Astrocyte (in vitro differentiated cells and primary cell): ENCODE measurements at regions not wholly inside any gene's neighbourhood (a gene's known extent, or its start where the extent isn't known, plus 50 kb on each side); places are given as distances from the start of the nearest gene placed in this dataset.

ENCODE experiments used
- DNase-seq: peaks from one replicate; pipeline ENCODE4 v3.0.0-alpha.2; 2010; ENCODE audit warnings: low read depth
- FAIRE-seq: peaks from 2 replicates; lab custom pipeline; 2011; peaks lifted over from hg19 to GRCh38; lab: Jason Lieb, UNC
- H2AFZ ChIP-seq: 2 replicates; pipeline ENCODE4 v1.6.0; 2012; ENCODE audit warnings: low read depth, low read length, inconsistent platforms
- H3K27ac ChIP-seq: 2 replicates; pipeline ENCODE4 v1.5.1; 2011; ENCODE audit warnings: low read depth, low read length, inconsistent platforms
- H3K27me3 ChIP-seq: 2 replicates; pipeline ENCODE4 v1.6.0; 2011; ENCODE audit warnings: low read length, inconsistent platforms; ENCODE audit not compliant: insufficient read depth
- H3K36me3 ChIP-seq: 2 replicates; pipeline ENCODE4 v1.5.1; 2011; ENCODE audit warnings: low read length, inconsistent platforms; ENCODE audit not compliant: insufficient read depth
- H3K4me1 ChIP-seq: 2 replicates; pipeline ENCODE4 v1.5.1; 2011; ENCODE audit warnings: low read length, inconsistent platforms; ENCODE audit not compliant: insufficient read depth
- H3K4me2 ChIP-seq: 2 replicates; pipeline ENCODE4 v1.6.0; 2012; ENCODE audit warnings: low read length, inconsistent platforms
- H3K4me3 ChIP-seq: 2 replicates; pipeline ENCODE4 v1.5.1; 2011; ENCODE audit warnings: low read depth, mild to moderate bottlenecking, low read length, inconsistent platforms; ENCODE audit not compliant: insufficient read depth
- H3K79me2 ChIP-seq: 2 replicates; pipeline ENCODE4 v1.6.0; 2012; ENCODE audit warnings: mild to moderate bottlenecking, low read length, inconsistent platforms; ENCODE audit not compliant: insufficient read depth
- H3K9ac ChIP-seq: 2 replicates; pipeline ENCODE4 v1.6.0; 2012; ENCODE audit warnings: mild to moderate bottlenecking, low read length, inconsistent platforms
- H3K9me3 ChIP-seq: 2 replicates; pipeline ENCODE4 v1.5.1; 2012; ENCODE audit warnings: low read depth, mild to moderate bottlenecking, low read length, inconsistent platforms; ENCODE audit not compliant: insufficient read depth
- H4K20me1 ChIP-seq: 2 replicates; pipeline ENCODE4 v1.6.0; 2012; ENCODE audit warnings: low read length, inconsistent platforms; ENCODE audit not compliant: insufficient read depth
- H3K27ac Mint-ChIP-seq: one replicate; pipeline ENCODE4 v1.8.0; 2021; ENCODE audit warnings: mild to moderate bottlenecking, mixed read lengths; ENCODE audit not compliant: unreplicated experiment
- H3K27me3 Mint-ChIP-seq: one replicate; pipeline ENCODE4 v1.8.0; 2021; ENCODE audit warnings: low read depth, mixed read lengths; ENCODE audit not compliant: unreplicated experiment
- H3K36me3 Mint-ChIP-seq: one replicate; pipeline ENCODE4 v1.8.0; 2021; ENCODE audit warnings: low read depth, mixed read lengths; ENCODE audit not compliant: unreplicated experiment
- H3K4me1 Mint-ChIP-seq: one replicate; pipeline ENCODE4 v1.8.0; 2021; ENCODE audit warnings: low read depth, mixed read lengths; ENCODE audit not compliant: unreplicated experiment
- H3K4me3 Mint-ChIP-seq: one replicate; pipeline ENCODE4 v1.8.0; 2021; ENCODE audit warnings: mild to moderate bottlenecking, moderate library complexity, mixed read lengths; ENCODE audit not compliant: unreplicated experiment
- H3K9me3 Mint-ChIP-seq: one replicate; pipeline ENCODE4 v1.8.0; 2021; ENCODE audit warnings: mild to moderate bottlenecking, mixed read lengths; ENCODE audit not compliant: unreplicated experiment
- CTCF ChIP-seq: IDR thresholded peaks from 2 replicates; pipeline ENCODE4 v1.5.1; 2011; ENCODE audit warnings: low read depth, mild to moderate bottlenecking, inconsistent platforms, low read length, moderate library complexity; ENCODE audit not compliant: insufficient read depth
- EZH2 ChIP-seq: IDR thresholded peaks from 2 replicates; pipeline ENCODE4 v1.6.1; 2012; ENCODE audit warnings: mild to moderate bottlenecking, low read length, inconsistent platforms; ENCODE audit not compliant: insufficient read depth

- FAIRE-seq (no peak), DNase-seq (no peak)
- H3K36me3 ChIP-seq = no peaks in the 10 kb centered on the region
- no peaks in the 10 kb centered on the region for H3K4me1 ChIP-seq
- H3K27ac ChIP-seq = no peak overlapping the region
- H3K4me3 ChIP-seq = no peak overlapping the region
- Mint-ChIP-seq H3K27ac (no peak overlapping the region), H3K36me3 (no peaks in the 10 kb centered on the region), H3K27me3 (peaks cover 17% of the 10 kb centered on the region), H3K4me3 (no peak overlapping the region), H3K4me1 (no peaks in the 10 kb centered on the region), H3K9me3 (peaks cover 5% of the 10 kb centered on the region)
- H3K9ac ChIP-seq = no peak overlapping the region
- H3K27me3 ChIP-seq = no peaks in the 10 kb centered on the region
- no peak overlapping the region for H3K4me2 ChIP-seq
- H3K79me2 ChIP-seq = no peaks in the 10 kb centered on the region
- H2AFZ ChIP-seq = no peak overlapping the region
- H3K9me3 ChIP-seq = no peaks in the 10 kb centered on the region
- TF ChIP-seq EZH2 = no peak
- no peak for TF ChIP-seq CTCF
- H4K20me1 ChIP-seq = no peaks in the 10 kb centered on the region
Measured at GRCh38 chr2:129901754-129902415, 77.6 kb upstream of the RAB6C start.

GRCh38 chr2:129902731-129903585, 76.5 kb upstream of the RAB6C start:
- no peaks in the 10 kb centered on the region for H3K4me1 ChIP-seq
- Mint-ChIP-seq H3K27me3 (peaks cover 27% of the 10 kb centered on the region), H3K4me3 (no peak overlapping the region), H3K9me3 (peaks cover 5% of the 10 kb centered on the region), H3K36me3 (no peaks in the 10 kb centered on the region), H3K4me1 (no peaks in the 10 kb centered on the region), H3K27ac (peak overlapping the region; percentile 72)
- no peak overlapping the region for H3K9ac ChIP-seq
- no peak for TF ChIP-seq EZH2
- no peak for TF ChIP-seq CTCF
- H2AFZ ChIP-seq = no peak overlapping the region
- no peaks in the 10 kb centered on the region for H3K36me3 ChIP-seq
- H3K27me3 ChIP-seq = no peaks in the 10 kb centered on the region
- DNase-seq (no peak), FAIRE-seq (no peak)
- no peak overlapping the region for H3K4me3 ChIP-seq
- H3K79me2 ChIP-seq = no peaks in the 10 kb centered on the region
- no peak overlapping the region for H3K27ac ChIP-seq
- no peaks in the 10 kb centered on the region for H4K20me1 ChIP-seq
- no peaks in the 10 kb centered on the region for H3K9me3 ChIP-seq
- H3K4me2 ChIP-seq = no peak overlapping the region
